Rectal smooth muscle tissue (tissue), 1 donor: ENCODE measurements at regions not wholly inside any gene's neighbourhood (a gene's known extent, or its start where the extent isn't known, plus 50 kb on each side); places are given as distances from the start of the nearest gene placed in this dataset.

ENCODE experiments used
- H3K27ac ChIP-seq: one replicate; pipeline ENCODE4 v1.7.0; 2013; ENCODE audit warnings: low read depth, low read length, inconsistent platforms
- H3K27me3 ChIP-seq: one replicate; pipeline ENCODE4 v1.7.0; 2013; ENCODE audit warnings: low read length; ENCODE audit not compliant: control insufficient read depth, insufficient read depth
- H3K36me3 ChIP-seq: one replicate; pipeline ENCODE4 v1.7.0; 2013; ENCODE audit warnings: low read length; ENCODE audit not compliant: control insufficient read depth, insufficient read depth
- H3K4me1 ChIP-seq: one replicate; pipeline ENCODE4 v1.7.0; 2013; ENCODE audit warnings: low read length; ENCODE audit not compliant: control insufficient read depth, insufficient read depth
- H3K4me3 ChIP-seq: one replicate; pipeline ENCODE4 v1.7.0; 2013; ENCODE audit warnings: low read length
- H3K9ac ChIP-seq: one replicate; pipeline ENCODE4 v1.7.0; 2013; ENCODE audit warnings: low read length

DNA sequence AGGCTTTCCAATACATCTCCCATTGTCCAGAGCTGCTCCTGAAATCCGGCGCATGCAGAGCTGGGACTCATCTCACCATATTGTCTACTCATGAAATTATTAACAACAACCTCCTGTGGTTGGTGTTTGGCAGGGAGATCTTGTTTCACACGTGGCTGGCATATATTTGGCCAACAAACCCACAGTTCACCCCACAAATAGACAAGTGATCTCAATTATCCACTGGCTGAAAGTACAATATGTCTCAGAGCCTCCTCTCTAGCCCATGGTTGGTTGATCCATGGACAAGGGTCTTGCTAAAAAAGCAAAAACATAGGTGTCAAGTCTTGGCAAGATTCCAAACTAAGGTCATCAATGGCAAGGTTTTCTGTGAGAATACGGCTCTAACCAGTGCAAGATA is 386.9 kb downstream of the ETS1 start:
- H3K4me1 ChIP-seq = no peaks in the 10 kb centered on the region
- H3K9ac ChIP-seq = no peak overlapping the region
- H3K27ac ChIP-seq = no peak overlapping the region
- no peaks in the 10 kb centered on the region for H3K27me3 ChIP-seq
- no peaks in the 10 kb centered on the region for H3K36me3 ChIP-seq
- no peak overlapping the region for H3K4me3 ChIP-seq

GRCh38 chr11:128198216-128198772 is 389.1 kb downstream of the ETS1 start:
- Histone ChIP-seq H3K27me3 (no peaks in the 10 kb centered on the region), H3K36me3 (no peaks in the 10 kb centered on the region), H3K4me3 (no peak overlapping the region), H3K27ac (no peak overlapping the region), H3K4me1 (no peaks in the 10 kb centered on the region), H3K9ac (no peak overlapping the region)

GRCh38 chr11:128196235-128196634 is 391.1 kb downstream of the ETS1 start:
- Histone ChIP-seq H3K4me1 (no peaks in the 10 kb centered on the region), H3K4me3 (no peak overlapping the region), H3K27me3 (no peaks in the 10 kb centered on the region), H3K9ac (no peak overlapping the region), H3K36me3 (no peaks in the 10 kb centered on the region), H3K27ac (no peak overlapping the region)

GRCh38 chr11:128195756-128196155 is 391.6 kb downstream of the ETS1 start:
- no peaks in the 10 kb centered on the region for H3K4me1 ChIP-seq

DNA sequence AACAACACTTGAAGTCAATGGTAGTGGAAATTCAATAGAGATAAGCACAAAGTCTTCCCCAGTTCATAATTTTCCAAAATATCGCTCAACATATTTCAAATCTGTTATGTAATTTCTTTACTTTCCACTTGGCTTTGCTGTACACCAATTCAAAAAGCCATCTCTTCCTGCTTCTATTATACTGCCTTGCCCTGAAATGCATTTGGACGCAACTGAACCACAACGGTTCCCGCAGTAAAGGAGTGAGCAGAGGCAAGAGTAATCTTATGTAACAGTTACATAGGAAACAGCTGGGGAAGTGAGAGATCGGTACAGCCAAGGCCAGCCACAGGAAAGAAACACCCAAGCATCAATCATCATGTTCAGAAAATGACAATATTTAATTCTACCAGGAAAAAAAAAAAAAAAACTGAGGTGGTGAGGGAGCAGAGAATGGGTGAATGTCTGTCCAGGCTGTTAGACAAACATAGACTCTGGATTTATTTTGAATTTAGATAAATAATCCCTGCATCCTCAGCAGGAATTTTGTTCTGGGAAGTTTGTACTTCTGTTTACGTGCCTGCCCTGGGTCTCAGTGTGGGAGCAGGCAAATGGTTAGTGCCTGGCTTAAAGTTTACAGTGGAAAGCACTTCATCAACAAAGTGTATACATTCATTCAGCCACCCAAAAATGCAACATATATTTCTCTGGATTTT is 392.2 kb downstream of the ETS1 start:
- Histone ChIP-seq H3K4me3 (no peak overlapping the region), H3K27me3 (no peaks in the 10 kb centered on the region), H3K4me1 (no peaks in the 10 kb centered on the region), H3K36me3 (no peaks in the 10 kb centered on the region), H3K9ac (no peak overlapping the region), H3K27ac (no peak overlapping the region)

More at GRCh38 chr11:128195756-128196155, 391.6 kb downstream of the ETS1 start:
- no peak overlapping the region for H3K4me3 ChIP-seq
- no peak overlapping the region for H3K9ac ChIP-seq
- H3K27ac ChIP-seq = no peak overlapping the region
- H3K27me3 ChIP-seq = no peaks in the 10 kb centered on the region
- H3K36me3 ChIP-seq = no peaks in the 10 kb centered on the region

- no peaks in the 10 kb centered on the region for H3K36me3 ChIP-seq
- H3K27me3 ChIP-seq = no peaks in the 10 kb centered on the region
- H3K9ac ChIP-seq = no peak overlapping the region
- no peak overlapping the region for H3K27ac ChIP-seq
- no peak overlapping the region for H3K4me3 ChIP-seq
- no peaks in the 10 kb centered on the region for H3K4me1 ChIP-seq
Observed at GRCh38 chr11:128194216-128194615, 393.1 kb downstream of the ETS1 start.

- Histone ChIP-seq H3K27me3 (no peaks in the 10 kb centered on the region), H3K27ac (no peak overlapping the region), H3K9ac (no peak overlapping the region), H3K36me3 (no peaks in the 10 kb centered on the region), H3K4me3 (no peak overlapping the region), H3K4me1 (no peaks in the 10 kb centered on the region)
Observed at GRCh38 chr11:128193615-128194014, 393.7 kb downstream of the ETS1 start.

DNA sequence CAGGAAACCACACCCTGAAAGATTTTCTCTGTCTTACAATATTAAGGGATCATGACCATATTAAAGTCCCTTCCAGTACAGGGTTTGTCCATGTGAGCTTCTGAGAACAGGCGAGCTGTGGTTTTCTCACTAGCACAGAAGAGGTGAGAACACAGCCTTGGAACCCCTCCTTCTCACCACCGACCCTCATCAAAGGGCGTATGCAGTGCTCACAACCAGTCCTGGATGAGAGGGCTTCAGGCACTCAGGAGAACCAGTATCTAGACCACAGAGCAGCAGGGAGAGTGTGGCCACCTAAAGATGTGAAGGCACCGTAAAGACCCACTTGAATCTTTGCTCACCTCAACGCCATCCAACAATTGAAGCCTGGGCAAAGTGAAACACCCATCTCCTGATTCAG is 397.0 kb downstream of the ETS1 start:
- Histone ChIP-seq H3K9ac (no peak overlapping the region), H3K4me3 (no peak overlapping the region), H3K36me3 (no peaks in the 10 kb centered on the region), H3K4me1 (no peaks in the 10 kb centered on the region), H3K27ac (no peak overlapping the region), H3K27me3 (no peaks in the 10 kb centered on the region)

GRCh38 chr11:128189823-128190222 is 397.5 kb downstream of the ETS1 start:
- Histone ChIP-seq H3K4me3 (no peak overlapping the region), H3K4me1 (no peaks in the 10 kb centered on the region), H3K27ac (no peak overlapping the region)

DNA sequence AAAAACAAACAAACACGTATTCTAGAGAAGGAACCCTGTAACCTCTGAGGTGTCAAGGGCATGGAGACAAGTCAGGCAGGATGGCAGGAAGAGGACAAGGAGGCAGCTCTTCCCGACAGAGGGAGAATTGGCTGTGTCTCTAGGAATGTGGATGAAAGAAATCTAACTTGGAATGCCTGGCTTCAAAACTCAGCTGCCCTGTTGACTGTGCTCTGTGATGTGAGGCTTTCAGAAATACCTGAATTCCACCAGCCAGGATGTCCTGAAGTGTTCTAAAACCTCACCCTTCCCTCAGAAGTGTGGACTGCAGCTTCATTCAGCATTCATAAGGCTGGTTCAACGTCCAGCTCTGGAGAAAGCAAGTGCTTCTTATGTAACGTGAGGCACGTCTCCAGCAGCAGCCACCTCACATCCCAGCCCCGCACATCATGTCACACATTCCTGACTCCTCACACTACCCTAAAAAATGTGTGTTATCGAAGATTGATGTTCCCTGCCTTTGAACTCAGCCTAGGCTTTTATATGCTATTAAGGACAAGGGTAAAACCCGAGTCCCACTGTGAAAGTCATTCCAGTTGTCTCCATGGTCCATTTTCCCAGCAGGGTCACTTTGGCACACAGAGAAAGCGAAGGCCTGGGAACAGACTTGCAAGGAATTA is 398.9 kb downstream of the ETS1 start:
- no peaks in the 10 kb centered on the region for H3K27me3 ChIP-seq
- no peak overlapping the region for H3K4me3 ChIP-seq
- no peaks in the 10 kb centered on the region for H3K4me1 ChIP-seq
- H3K9ac ChIP-seq = no peak overlapping the region
- H3K36me3 ChIP-seq = no peaks in the 10 kb centered on the region
- no peak overlapping the region for H3K27ac ChIP-seq

More at GRCh38 chr11:128189823-128190222, 397.5 kb downstream of the ETS1 start:
- H3K27me3 ChIP-seq = no peaks in the 10 kb centered on the region
- H3K36me3 ChIP-seq = no peaks in the 10 kb centered on the region
- no peak overlapping the region for H3K9ac ChIP-seq

- H3K27ac ChIP-seq = no peak overlapping the region
- no peak overlapping the region for H3K4me3 ChIP-seq
Observed at GRCh38 chr11:128187835-128188234, 399.5 kb downstream of the ETS1 start.

GRCh38 chr11:128187377-128187776 is 400.0 kb downstream of the ETS1 start:
- Histone ChIP-seq H3K27me3 (no peaks in the 10 kb centered on the region), H3K27ac (no peak overlapping the region), H3K4me1 (no peaks in the 10 kb centered on the region), H3K36me3 (no peaks in the 10 kb centered on the region), H3K9ac (no peak overlapping the region), H3K4me3 (no peak overlapping the region)

More at GRCh38 chr11:128187835-128188234, 399.5 kb downstream of the ETS1 start:
- Histone ChIP-seq H3K4me1 (no peaks in the 10 kb centered on the region), H3K36me3 (no peaks in the 10 kb centered on the region), H3K9ac (no peak overlapping the region), H3K27me3 (no peaks in the 10 kb centered on the region)

GRCh38 chr11:128184981-128185380 is 402.4 kb downstream of the ETS1 start:
- Histone ChIP-seq H3K4me1 (no peaks in the 10 kb centered on the region), H3K4me3 (no peak overlapping the region), H3K27ac (no peak overlapping the region), H3K9ac (no peak overlapping the region), H3K27me3 (no peaks in the 10 kb centered on the region), H3K36me3 (no peaks in the 10 kb centered on the region)
